GM19324 (cell line): ENCODE measurements at regions not wholly inside any gene's neighbourhood (a gene's known extent, or its start where the extent isn't known, plus 50 kb on each side); places are given as distances from the start of the nearest gene placed in this dataset.

Experiments
- ATAC-seq: cut with Tn5 transposase; IDR thresholded peaks from one replicate; pipeline ENCODE4 v1.9.1; 2021; ENCODE audit warnings: mild to moderate bottlenecking, moderate library complexity; ENCODE audit not compliant: unreplicated experiment, low FRiP score

GRCh38 chr12:126198966-126199692 lies 1133.9 kb downstream of the AACS start:
- no peak for ATAC-seq

GRCh38 chr12:126201981-126202537 lies 1136.8 kb downstream of the AACS start:
- no peak for ATAC-seq

GRCh38 chr12:126204326-126204725 lies 1139.1 kb downstream of the AACS start:
- ATAC-seq: no peak

GRCh38 chr12:126210026-126210425 lies 1144.8 kb downstream of the AACS start:
- ATAC-seq: no peak

- no peak for ATAC-seq
Observed at GRCh38 chr12:126210448-126210847, 1145.2 kb downstream of the AACS start.

- no peak for ATAC-seq
Observed at GRCh38 chr12:126212824-126213223, 1147.6 kb downstream of the AACS start.

GRCh38 chr12:126218697-126219096 lies 1153.5 kb downstream of the AACS start:
- no peak for ATAC-seq

- no peak for ATAC-seq
Observed at GRCh38 chr12:126219139-126219538, 1153.9 kb downstream of the AACS start.

GRCh38 chr12:126219654-126220279 lies 1154.5 kb downstream of the AACS start:
- ATAC-seq: no peak

- ATAC-seq: no peak
Observed at GRCh38 chr12:126224032-126224431, 1158.8 kb downstream of the AACS start.

- no peak for ATAC-seq
Observed at GRCh38 chr12:126228936-126229335, 1163.7 kb downstream of the AACS start.

- no peak for ATAC-seq
Observed at GRCh38 chr12:126232711-126233110, 1167.5 kb downstream of the AACS start.

GRCh38 chr12:126233625-126234024 lies 1168.4 kb downstream of the AACS start:
- ATAC-seq: no peak

- no peak for ATAC-seq
Observed at GRCh38 chr12:126243814-126244440, 1178.7 kb downstream of the AACS start.

- ATAC-seq: no peak
Observed at GRCh38 chr12:126247936-126248335, 1182.7 kb downstream of the AACS start.

GRCh38 chr12:126248871-126249403 lies 1183.7 kb downstream of the AACS start:
- ATAC-seq: no peak

- ATAC-seq: no peak
Observed at GRCh38 chr12:126258190-126258589, 1193.0 kb downstream of the AACS start.

GRCh38 chr12:126262829-126263228 lies 1197.6 kb downstream of the AACS start:
- ATAC-seq: no peak

- ATAC-seq: no peak
Observed at GRCh38 chr12:126268222-126268621, 1203.0 kb downstream of the AACS start.

- no peak for ATAC-seq
Observed at GRCh38 chr12:126271159-126271558, 1205.9 kb downstream of the AACS start.

- no peak for ATAC-seq
Observed at GRCh38 chr12:126282691-126283090, 1217.5 kb downstream of the AACS start.
